H9 (cell line): ENCODE measurements at regions not wholly inside any gene's neighbourhood (a gene's known extent, or its start where the extent isn't known, plus 50 kb on each side); places are given as distances from the start of the nearest gene placed in this dataset.

Experiments
- DNase-seq: peaks from one replicate; pipeline ENCODE4 v3.0.0-alpha.2; 2017
- H2AFZ ChIP-seq: one replicate; pipeline ENCODE4 v1.6.1; 2013; ENCODE audit warnings: mild to moderate bottlenecking, low read length, control low read depth, moderate library complexity
- H2AK5ac ChIP-seq: 2 replicates; pipeline ENCODE4 v1.6.1; 2013; ENCODE audit warnings: low read length, control low read depth, mixed read lengths; ENCODE audit not compliant: insufficient read length
- H2BK120ac ChIP-seq: one replicate; pipeline ENCODE4 v1.6.1; 2013; ENCODE audit warnings: low read depth, mild to moderate bottlenecking, low read length, control low read depth, inconsistent platforms; ENCODE audit not compliant: poor library complexity, severe bottlenecking
- H2BK12ac ChIP-seq: 2 replicates; pipeline ENCODE4 v1.6.1; 2013; ENCODE audit warnings: low read length, control low read depth, mixed read lengths, low read depth; ENCODE audit not compliant: insufficient read length
- H2BK15ac ChIP-seq: 2 replicates; pipeline ENCODE4 v1.6.1; 2013; ENCODE audit warnings: low read depth, low read length, control low read depth
- H2BK20ac ChIP-seq: one replicate; pipeline ENCODE4 v1.6.1; 2013; ENCODE audit warnings: low read depth, mild to moderate bottlenecking, low read length, control low read depth, inconsistent platforms; ENCODE audit not compliant: poor library complexity, severe bottlenecking
- H2BK5ac ChIP-seq: 2 replicates; pipeline ENCODE4 v1.6.1; 2013; ENCODE audit warnings: low read length, control low read depth, mixed read lengths; ENCODE audit not compliant: insufficient read length
- H3K14ac ChIP-seq: 2 replicates; pipeline ENCODE4 v1.6.1; 2013; ENCODE audit warnings: low read length, control low read depth; ENCODE audit not compliant: insufficient read depth
- H3K18ac ChIP-seq: 2 replicates; pipeline ENCODE4 v1.6.1; 2013; ENCODE audit warnings: low read depth, mild to moderate bottlenecking, mixed read lengths, low read length, control low read depth; ENCODE audit not compliant: insufficient read length
- H3K23ac ChIP-seq: 2 replicates; pipeline ENCODE4 v1.6.1; 2013; ENCODE audit warnings: low read length, control low read depth, mixed read lengths, low read depth; ENCODE audit not compliant: insufficient read length
- H3K23me2 ChIP-seq: 2 replicates; pipeline ENCODE4 v1.6.1; 2013; ENCODE audit warnings: low read depth, mild to moderate bottlenecking, mixed read lengths, low read length, control low read depth; ENCODE audit not compliant: insufficient read length, poor library complexity, severe bottlenecking
- H3K27ac ChIP-seq: 2 replicates; pipeline ENCODE4 v1.5.1; 2013; ENCODE audit warnings: low read length, control low read depth, mixed read lengths, low read depth; ENCODE audit not compliant: insufficient read length
- H3K27me3 ChIP-seq: 2 replicates; pipeline ENCODE4 v1.6.1; 2013; ENCODE audit warnings: low read length, control low read depth, inconsistent platforms; ENCODE audit not compliant: insufficient read depth
- H3K4ac ChIP-seq: 2 replicates; pipeline ENCODE4 v1.6.1; 2013; ENCODE audit warnings: low read depth, mild to moderate bottlenecking, control low read depth, inconsistent platforms, low read length, moderate library complexity
- H3K4me1 ChIP-seq: 2 replicates; pipeline ENCODE4 v1.6.1; 2013; ENCODE audit warnings: low read length, control low read depth, inconsistent platforms; ENCODE audit not compliant: insufficient read depth
- H3K4me2 ChIP-seq: 2 replicates; pipeline ENCODE4 v1.6.1; 2013; ENCODE audit warnings: low read length, control low read depth, mixed read lengths; ENCODE audit not compliant: insufficient read length, insufficient read depth
- H3K56ac ChIP-seq: 2 replicates; pipeline ENCODE4 v1.6.1; 2013; ENCODE audit warnings: low read depth, mild to moderate bottlenecking, mixed read lengths, low read length, control low read depth; ENCODE audit not compliant: insufficient read length
- H3K79me1 ChIP-seq: 2 replicates; pipeline ENCODE4 v1.6.1; 2013; ENCODE audit warnings: low read depth, mild to moderate bottlenecking, moderate library complexity, low read length, control low read depth, inconsistent platforms; ENCODE audit not compliant: insufficient read depth, poor library complexity, severe bottlenecking
- H3K79me2 ChIP-seq: 2 replicates; pipeline ENCODE4 v1.6.1; 2013; ENCODE audit warnings: low read length, control low read depth, inconsistent platforms; ENCODE audit not compliant: insufficient read depth
- H3K9ac ChIP-seq: 2 replicates; pipeline ENCODE4 v1.6.1; 2013; ENCODE audit warnings: low read length, control low read depth, mixed read lengths; ENCODE audit not compliant: insufficient read length; ENCODE audit errors: extremely low read depth
- H3K9me3 ChIP-seq: one replicate; pipeline ENCODE4 v1.6.1; 2013; ENCODE audit warnings: low read depth, low read length, inconsistent platforms; ENCODE audit not compliant: control insufficient read depth
- H3T11ph ChIP-seq: one replicate; pipeline ENCODE4 v1.6.1; 2013; ENCODE audit warnings: mild to moderate bottlenecking, low read length, control low read depth, inconsistent platforms
- H4K20me1 ChIP-seq: one replicate; pipeline ENCODE4 v1.6.1; 2013; ENCODE audit not compliant: control insufficient read depth, insufficient read length, insufficient read depth
- H4K5ac ChIP-seq: 2 replicates; pipeline ENCODE4 v1.6.1; 2013; ENCODE audit warnings: low read depth, mild to moderate bottlenecking, mixed read lengths, low read length, control low read depth; ENCODE audit not compliant: insufficient read length
- H4K8ac ChIP-seq: replicated peaks from 2 replicates; pipeline ENCODE4 v1.6.1; 2013; ENCODE audit warnings: low read length, control low read depth, mixed read lengths, low read depth; ENCODE audit not compliant: insufficient read length
- H4K91ac ChIP-seq: 2 replicates; pipeline ENCODE4 v1.6.1; 2013; ENCODE audit warnings: low read depth, mild to moderate bottlenecking, moderate library complexity, mixed read lengths, low read length, control low read depth; ENCODE audit not compliant: insufficient read length
- H3K27ac Mint-ChIP-seq, 3 experiments: 2 replicates in 2 of 3; 3 replicates in 1 of 3; pipeline ENCODE4 v1.8.0; 2020 to 2021; ENCODE audit warnings: mixed read lengths in 3 of 3, mild to moderate bottlenecking in 1 of 3, moderate library complexity in 1 of 3
- H3K27me3 Mint-ChIP-seq: 2 replicates; pipeline ENCODE4 v1.8.0; 2021; ENCODE audit warnings: low read depth, mild to moderate bottlenecking, moderate library complexity, mixed read lengths
- H3K36me3 Mint-ChIP-seq, 3 experiments: 2 replicates in 2 of 3; 3 replicates in 1 of 3; pipeline ENCODE4 v1.8.0; 2020 to 2021; ENCODE audit warnings: low read depth in 3 of 3, mixed read lengths in 3 of 3; ENCODE audit not compliant: insufficient read depth in 1 of 3
- H3K4me1 Mint-ChIP-seq, 2 experiments: 2 replicates each; pipeline ENCODE4 v1.8.0; 2020; ENCODE audit warnings: mixed read lengths in 2 of 2
- H3K4me3 Mint-ChIP-seq, 2 experiments: 2 replicates in 1 of 2; 3 replicates in 1 of 2; pipeline ENCODE4 v1.8.0; 2020 to 2021; ENCODE audit warnings: mild to moderate bottlenecking in 2 of 2, mixed read lengths in 2 of 2, moderate library complexity in 1 of 2
- H3K9me3 Mint-ChIP-seq, 2 experiments: 2 replicates in 1 of 2; 3 replicates in 1 of 2; pipeline ENCODE4 v1.8.0; 2020; ENCODE audit warnings: mild to moderate bottlenecking in 2 of 2, mixed read lengths in 2 of 2, moderate library complexity in 1 of 2
- CTCF ChIP-seq: fragments of 200-600 bp; sonication (generic); conservative IDR thresholded peaks from 3 replicates; pipeline ENCODE4 v1.8.0; 2021; ENCODE audit warnings: antibody characterized with exemption, mild to moderate bottlenecking

- Histone ChIP-seq H2AK5ac (no peak overlapping the region), H2AFZ (no peak overlapping the region), H4K5ac (no peak overlapping the region), H3K27ac (no peak overlapping the region), H3K18ac (no peak overlapping the region), H2BK15ac (no peak overlapping the region), H2BK20ac (no peak overlapping the region), H2BK12ac (no peak overlapping the region), H3T11ph (no peak overlapping the region), H3K9ac (no peak overlapping the region), H4K8ac (no peak overlapping the region), H3K23me2 (no peaks in the 10 kb centered on the region), H2BK5ac (no peak overlapping the region), H3K27me3 (no peaks in the 10 kb centered on the region), H3K79me1 (no peaks in the 10 kb centered on the region), H3K9me3 (no peaks in the 10 kb centered on the region), H3K4me1 (no peaks in the 10 kb centered on the region; the same call in 1 of the 2 replicates), H3K4ac (no peak overlapping the region), H2BK120ac (no peak overlapping the region), H3K79me2 (no peaks in the 10 kb centered on the region), H3K23ac (no peak overlapping the region), H4K20me1 (no peaks in the 10 kb centered on the region), H3K4me2 (no peak overlapping the region), H4K91ac (no peak overlapping the region), H3K56ac (no peak overlapping the region), H3K14ac (no peak overlapping the region)
- H3K27me3 Mint-ChIP-seq = no peaks in the 10 kb centered on the region
- H3K36me3 Mint-ChIP-seq = peaks cover 7 to 16% (median 10%) of the 10 kb centered on the region in 3 experiments
- no peak overlapping the region for H3K27ac Mint-ChIP-seq
- no peak for DNase-seq
- peaks cover 8 to 15% of the 10 kb centered on the region in 2 experiments for H3K9me3 Mint-ChIP-seq
- TF ChIP-seq CTCF = no peak
- H3K4me1 Mint-ChIP-seq = peaks cover 5 to 17% of the 10 kb centered on the region in 2 experiments
- no peak overlapping the region for H3K4me3 Mint-ChIP-seq
These were observed 64.6 kb upstream of the VCAN start for GRCh38 chr5:83406906-83407305.
